HG03565 (cell line): ENCODE measurements at regions not wholly inside any gene's neighbourhood (a gene's known extent, or its start where the extent isn't known, plus 50 kb on each side); places are given as distances from the start of the nearest gene placed in this dataset.
"Not testable (repeated sequence)": the region's sequence is repeated elsewhere in the genome, so short reads cannot be mapped to it uniquely, and the experiment has no call there.

ENCODE experiments used
- ATAC-seq: cut with Tn5 transposase; IDR thresholded peaks from one replicate; pipeline ENCODE4 v1.9.1; 2021; ENCODE audit warnings: mild to moderate bottlenecking, moderate library complexity; ENCODE audit not compliant: unreplicated experiment

- ATAC-seq, result no peak
Observed at GRCh38 chr12:86727160-86727559, 471.0 kb upstream of the MGAT4C start.

GRCh38 chr12:86724716-86725115 lies 468.5 kb upstream of the MGAT4C start:
- no peak for ATAC-seq

- no peak for ATAC-seq
Observed at GRCh38 chr12:86723326-86723725, 467.1 kb upstream of the MGAT4C start.

GRCh38 chr12:86721713-86722397 lies 465.7 kb upstream of the MGAT4C start:
- ATAC-seq, result no peak

DNA sequence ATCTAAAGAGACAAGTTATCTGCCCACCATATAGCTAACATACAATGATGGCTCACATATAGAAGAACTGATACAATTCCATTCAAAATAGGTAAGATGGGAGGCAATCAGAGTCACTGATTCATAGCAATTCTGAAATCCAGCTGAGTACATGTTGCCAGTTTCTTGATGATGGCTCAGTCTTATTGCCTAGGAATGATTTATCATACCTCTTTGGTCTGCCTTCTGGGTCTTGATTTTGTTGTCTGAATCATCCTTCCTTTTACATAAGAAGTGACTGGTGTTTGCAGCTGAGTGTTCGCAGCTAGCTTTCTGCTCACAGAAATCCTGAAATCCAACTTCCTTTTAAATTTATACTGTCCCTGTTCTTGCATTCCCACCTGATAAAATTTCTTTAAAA lies 463.2 kb upstream of the MGAT4C start:
- ATAC-seq, result no peak

DNA sequence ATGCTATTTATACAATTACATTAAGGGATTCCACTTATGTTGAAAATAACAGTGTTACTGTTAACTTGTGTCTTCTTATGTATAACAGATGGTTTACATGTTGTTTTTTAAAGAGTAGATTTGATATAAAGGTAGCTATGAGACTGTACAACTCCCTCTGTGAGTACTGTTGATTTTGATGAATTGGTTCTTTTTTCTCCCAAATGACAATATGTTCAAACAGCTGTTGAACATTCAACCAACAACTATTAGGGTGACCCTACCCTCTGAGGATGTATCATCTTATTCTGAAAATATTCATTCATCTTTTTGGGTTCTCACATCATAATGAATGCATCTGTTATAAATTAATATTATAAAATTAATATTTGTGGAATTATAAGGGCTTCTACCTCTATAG lies 456.9 kb upstream of the MGAT4C start:
- ATAC-seq, result no peak

DNA sequence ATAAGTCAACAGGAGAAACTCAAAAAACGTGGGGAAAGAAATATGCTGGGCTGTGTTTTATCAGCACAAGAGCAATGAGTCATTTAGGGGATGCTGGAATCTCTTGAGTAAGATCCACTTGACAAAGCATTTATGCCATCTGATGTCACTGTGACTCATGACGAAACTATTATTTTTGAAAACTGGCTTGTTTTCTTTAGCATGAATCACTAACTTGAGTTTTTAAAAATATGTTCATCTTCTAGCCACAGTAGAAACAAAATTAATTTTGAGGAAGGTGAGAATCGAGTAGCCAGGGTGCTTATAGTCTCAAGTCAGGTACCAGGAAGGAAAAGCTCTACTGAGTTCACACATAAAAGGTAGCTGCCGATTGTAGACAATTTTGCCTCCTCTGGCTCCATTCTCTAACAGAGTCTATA lies 456.2 kb upstream of the MGAT4C start:
- ATAC-seq, result peak; percentile 55

DNA sequence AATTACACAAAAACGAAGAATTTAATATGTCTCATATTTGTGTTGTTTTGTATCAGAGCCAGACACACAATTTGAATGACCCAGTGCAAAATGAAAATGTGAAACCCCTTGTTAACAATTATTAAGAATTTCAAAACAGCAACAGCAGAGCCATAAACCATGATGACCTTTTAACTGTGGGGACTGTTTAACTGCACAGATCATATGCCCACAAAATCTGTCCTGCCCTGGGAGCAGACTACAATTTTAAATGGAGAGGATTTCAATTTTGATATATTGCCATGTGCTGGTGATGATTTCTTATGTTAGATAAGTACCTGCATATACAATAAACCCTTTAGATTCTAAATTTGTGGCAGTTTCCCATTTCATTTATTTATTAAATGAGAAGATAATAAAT lies 455.5 kb upstream of the MGAT4C start:
- ATAC-seq, result no peak

DNA sequence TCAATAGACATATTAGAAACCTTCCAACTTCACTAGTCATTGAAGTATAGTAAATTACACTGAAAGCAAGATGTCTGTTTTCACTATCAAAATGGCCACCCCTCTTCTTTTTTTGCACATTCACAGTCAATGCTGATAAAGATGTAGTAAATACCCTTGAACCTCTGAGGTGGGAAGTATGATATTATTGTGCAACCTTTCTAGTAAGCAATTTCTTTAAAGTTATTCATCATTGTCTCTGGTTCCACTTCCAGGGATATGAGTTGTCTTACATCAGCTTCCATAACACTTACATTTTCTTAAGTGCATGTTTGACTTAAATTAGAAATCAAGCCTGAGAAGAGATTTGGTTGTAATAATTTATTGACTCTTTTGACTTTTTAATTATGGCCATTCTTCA lies 453.9 kb upstream of the MGAT4C start:
- no peak for ATAC-seq

DNA sequence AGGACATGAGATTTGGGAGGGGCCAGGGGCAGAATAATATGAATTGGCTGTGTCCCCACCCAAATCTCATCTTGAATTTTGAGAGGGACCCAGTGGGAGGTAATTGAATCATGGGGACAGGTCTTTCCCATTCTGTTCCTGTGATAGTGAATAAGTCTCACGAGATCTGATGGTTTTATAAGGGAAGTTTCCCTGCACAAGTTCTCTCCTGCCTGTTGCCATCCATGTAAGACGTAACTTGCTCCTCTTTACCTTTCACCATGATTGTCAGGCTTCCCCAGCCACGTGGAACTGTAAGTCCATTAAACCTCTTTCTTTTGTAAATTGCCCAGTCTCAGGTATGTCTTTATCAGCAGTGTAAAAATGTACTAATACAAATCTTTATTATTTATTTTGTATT lies 452.8 kb upstream of the MGAT4C start:
- not testable (repeated sequence) for ATAC-seq

DNA sequence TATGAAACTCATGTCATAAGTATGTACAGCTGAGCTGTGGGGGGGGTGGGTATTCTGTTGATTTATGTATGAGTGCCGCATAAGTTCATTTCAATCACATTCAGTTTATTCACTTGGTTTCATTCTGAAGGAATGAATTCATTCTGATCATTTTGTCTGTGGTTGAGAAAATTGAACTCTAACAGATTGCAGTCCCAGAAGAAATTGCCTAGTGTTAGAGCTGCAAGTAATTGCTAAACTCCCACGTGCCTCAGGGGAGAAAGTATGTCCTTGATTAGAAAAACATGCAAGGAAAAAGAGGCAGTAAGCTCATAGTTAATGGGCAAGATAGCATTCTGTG lies 442.4 kb upstream of the MGAT4C start:
- ATAC-seq, result no peak

GRCh38 chr12:86697916-86698640 lies 441.9 kb upstream of the MGAT4C start:
- no peak for ATAC-seq

GRCh38 chr12:86683568-86684304 lies 427.5 kb upstream of the MGAT4C start:
- no peak for ATAC-seq

DNA sequence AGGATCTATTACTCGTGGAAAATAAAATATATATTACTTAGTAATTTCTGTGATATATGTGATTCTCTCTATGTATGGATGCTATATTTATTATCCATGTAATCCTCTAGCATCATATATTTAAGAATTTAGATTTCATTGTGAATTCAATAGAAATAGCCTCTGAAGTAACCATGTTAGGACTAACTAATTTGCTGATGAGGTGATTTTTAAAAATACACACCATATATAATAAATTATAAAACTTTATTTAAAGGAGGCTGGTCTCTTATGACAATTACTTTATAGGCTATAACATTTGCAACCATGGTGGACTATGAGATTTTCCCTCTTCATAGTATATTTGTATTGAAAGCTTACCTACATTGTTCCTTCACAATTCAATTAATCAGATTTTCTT lies 424.9 kb upstream of the MGAT4C start:
- ATAC-seq, result no peak

GRCh38 chr12:86675197-86675596 lies 419.0 kb upstream of the MGAT4C start:
- ATAC-seq, result no peak

DNA sequence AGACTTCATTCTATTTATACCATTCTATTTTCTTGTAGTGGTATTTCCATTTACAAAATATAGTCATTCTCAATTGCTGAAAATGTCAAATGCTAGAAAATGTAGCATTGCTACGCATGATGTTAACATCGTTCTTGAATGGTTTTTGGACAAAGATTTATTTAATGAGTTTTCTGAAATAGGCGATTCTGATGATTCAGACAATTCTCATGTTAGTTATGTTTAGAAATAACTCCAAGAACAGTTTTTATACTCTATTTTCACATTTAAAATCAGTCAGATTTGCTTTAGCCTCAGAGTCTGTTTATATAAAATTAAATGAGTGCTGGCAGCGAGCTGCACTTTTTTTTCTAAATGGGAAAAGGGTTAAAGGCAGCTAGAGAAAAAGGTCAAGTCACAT lies 414.8 kb upstream of the MGAT4C start:
- ATAC-seq, result no peak

- no peak for ATAC-seq
Observed at GRCh38 chr12:86669010-86669409, 412.8 kb upstream of the MGAT4C start.

DNA sequence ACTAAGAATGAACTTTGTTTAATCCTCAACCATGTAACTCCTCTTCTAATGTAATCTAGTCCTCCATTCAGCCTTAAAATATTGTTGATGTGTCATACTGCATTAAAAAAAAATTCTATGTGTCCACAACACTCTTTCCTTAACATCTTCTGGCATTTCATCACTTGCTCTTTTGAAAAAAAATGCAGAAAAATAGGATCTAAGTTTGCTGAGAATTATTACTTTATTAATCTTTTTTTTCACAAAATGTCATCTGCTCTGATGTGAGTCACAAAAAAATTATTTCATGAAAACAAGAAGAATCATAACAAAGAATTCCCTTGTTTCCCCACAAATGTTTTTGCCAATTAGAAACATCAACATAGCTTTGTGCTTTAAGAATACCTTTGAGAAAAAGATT lies 410.1 kb upstream of the MGAT4C start:
- no peak for ATAC-seq

DNA sequence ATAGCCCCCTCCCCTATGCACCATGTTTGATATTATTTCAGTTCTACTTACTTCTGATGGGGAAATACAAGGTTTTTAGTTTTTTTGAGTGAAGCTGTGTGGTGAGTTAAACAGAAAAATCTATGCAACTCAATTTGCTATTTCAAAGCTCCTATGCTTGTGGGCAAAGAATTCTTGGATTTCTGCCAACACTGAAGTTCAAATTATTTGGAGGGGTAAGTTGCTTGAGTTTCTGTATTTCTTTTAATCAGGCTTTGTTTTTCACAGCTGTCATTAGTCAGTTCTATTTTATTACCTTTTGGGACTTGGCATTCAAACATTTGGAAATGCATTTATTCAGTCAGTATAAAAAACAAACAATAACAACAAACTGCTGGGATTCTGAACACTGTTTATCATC lies 407.5 kb upstream of the MGAT4C start:
- no peak for ATAC-seq

GRCh38 chr12:86663173-86663572 lies 407.0 kb upstream of the MGAT4C start:
- peak; percentile 52 for ATAC-seq

DNA sequence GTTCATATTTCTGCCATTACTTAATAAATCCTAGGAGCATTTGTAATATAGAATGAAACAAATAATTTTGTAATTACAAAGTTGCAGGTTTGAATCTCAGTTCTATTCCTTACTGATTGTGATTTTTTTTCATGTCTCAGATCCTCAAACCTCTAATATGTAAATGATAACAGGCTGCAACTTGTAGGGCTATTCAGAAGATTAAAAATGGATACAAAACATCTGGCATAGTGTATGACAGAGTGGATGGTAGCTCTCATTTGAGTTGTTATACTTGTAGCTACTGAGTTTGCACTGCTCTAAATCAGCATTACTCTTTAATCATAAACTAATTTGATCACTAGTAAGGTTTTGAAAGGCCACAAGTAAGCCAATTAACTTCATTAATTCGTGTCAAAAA lies 406.3 kb upstream of the MGAT4C start:
- ATAC-seq, result no peak

- ATAC-seq, result no peak
Observed at GRCh38 chr12:86660488-86661147, 404.4 kb upstream of the MGAT4C start.
